AG04450 (cell line): ENCODE measurements at regions not wholly inside any gene's neighbourhood (a gene's known extent, or its start where the extent isn't known, plus 50 kb on each side); places are given as distances from the start of the nearest gene placed in this dataset.

Experiments
- CTCF ChIA-PET: fragments of 300-600, 350-600 bp; formaldehyde crosslinking; extraction: SDS; loops from one replicate; lab custom pipeline; 2022; ENCODE audit warnings: antibody characterized with exemption, inconsistent platforms; lab: Charles Lee
- POLR2A ChIA-PET: fragments of 350-600 bp; formaldehyde crosslinking; extraction: SDS; loops from one replicate; lab custom pipeline; 2021; ENCODE audit warnings: antibody characterized with exemption, inconsistent platforms; lab: Yijun Ruan, JAX
- DNase-seq: peaks from one replicate; pipeline ENCODE4 v3.0.0-alpha.2; 2011; ENCODE audit warnings: low read depth, low spot score
- H3K27ac ChIP-seq: one replicate; pipeline ENCODE4 v1.5.1; 2012; ENCODE audit warnings: low read depth, low read length, control low read depth
- H3K27me3 ChIP-seq: one replicate; pipeline ENCODE4 v1.6.0; 2012; ENCODE audit warnings: low read length; ENCODE audit not compliant: control insufficient read depth, insufficient read depth
- H3K4me3 ChIP-seq: 2 replicates; pipeline ENCODE4 v1.5.1; 2011; ENCODE audit warnings: mild to moderate bottlenecking, low read depth, low read length, control low read depth
- H3K9me3 ChIP-seq: 2 replicates; pipeline ENCODE4 v1.5.1; 2012; ENCODE audit warnings: low read length; ENCODE audit not compliant: control insufficient read depth, insufficient read depth
- CTCF ChIP-seq: IDR thresholded peaks from 2 replicates; pipeline ENCODE4 v1.5.1; 2011; ENCODE audit warnings: low read depth, low read length, control low read depth, inconsistent platforms

GRCh38 chr7:125641884-125642283 is 712.3 kb upstream of the POT1 start:
- Histone ChIP-seq H3K27ac (no peak overlapping the region), H3K4me3 (no peak overlapping the region), H3K9me3 (no peaks in the 10 kb centered on the region; the same call in 1 of the 2 replicates), H3K27me3 (no peaks in the 10 kb centered on the region)
- POLR2A ChIA-PET = no interaction called here
- no peak for DNase-seq
- no peak for TF ChIP-seq CTCF
- CTCF ChIA-PET = no interaction called here

- CTCF ChIA-PET = no interaction called here
- POLR2A ChIA-PET = no interaction called here
- Histone ChIP-seq H3K27me3 (no peaks in the 10 kb centered on the region), H3K4me3 (no peak overlapping the region), H3K27ac (no peak overlapping the region), H3K9me3 (no peaks in the 10 kb centered on the region)
- DNase-seq = no peak
- TF ChIP-seq CTCF = no peak
These were observed 706.8 kb upstream of the POT1 start for GRCh38 chr7:125636320-125636962.

GRCh38 chr7:125618516-125618915 is 688.9 kb upstream of the POT1 start:
- no peak overlapping the region for H3K27ac ChIP-seq
- ChIA-PET CTCF (no interaction called here), POLR2A (no interaction called here)
- no peak overlapping the region for H3K4me3 ChIP-seq
- TF ChIP-seq CTCF = no peak
- peaks cover 10% of the 10 kb centered on the region for H3K9me3 ChIP-seq
- no peaks in the 10 kb centered on the region for H3K27me3 ChIP-seq
- no peak for DNase-seq

- Histone ChIP-seq H3K9me3 (peaks cover 19% of the 10 kb centered on the region; the same call in 1 of the 2 replicates), H3K27ac (no peak overlapping the region), H3K27me3 (no peaks in the 10 kb centered on the region), H3K4me3 (no peak overlapping the region)
- TF ChIP-seq CTCF = no peak
- ChIA-PET CTCF (no interaction called here), POLR2A (no interaction called here)
- DNase-seq = no peak
These were observed 682.0 kb upstream of the POT1 start for GRCh38 chr7:125611582-125611981.

GRCh38 chr7:125606671-125607070 is 677.0 kb upstream of the POT1 start:
- no peak overlapping the region for H3K27ac ChIP-seq
- CTCF ChIA-PET = no interaction called here
- POLR2A ChIA-PET = no interaction called here

More at GRCh38 chr7:125606671-125607070, 677.0 kb upstream of the POT1 start:
- TF ChIP-seq CTCF = no peak
- Histone ChIP-seq H3K4me3 (no peak overlapping the region), H3K27me3 (no peaks in the 10 kb centered on the region), H3K9me3 (peaks cover 7% of the 10 kb centered on the region)
- no peak for DNase-seq
